NK-92 treated with Interleukin-12 subunit alpha and Interleukin-12 subunit beta, amount 100 ng/mL, for 24 hours (cell line): ENCODE measurements at regions not wholly inside any gene's neighbourhood (a gene's known extent, or its start where the extent isn't known, plus 50 kb on each side); places are given as distances from the start of the nearest gene placed in this dataset.

Experiments used
- DNase-seq: peaks from one replicate; lab custom pipeline; 2025; lab: John Stamatoyannopoulos, UW

DNA sequence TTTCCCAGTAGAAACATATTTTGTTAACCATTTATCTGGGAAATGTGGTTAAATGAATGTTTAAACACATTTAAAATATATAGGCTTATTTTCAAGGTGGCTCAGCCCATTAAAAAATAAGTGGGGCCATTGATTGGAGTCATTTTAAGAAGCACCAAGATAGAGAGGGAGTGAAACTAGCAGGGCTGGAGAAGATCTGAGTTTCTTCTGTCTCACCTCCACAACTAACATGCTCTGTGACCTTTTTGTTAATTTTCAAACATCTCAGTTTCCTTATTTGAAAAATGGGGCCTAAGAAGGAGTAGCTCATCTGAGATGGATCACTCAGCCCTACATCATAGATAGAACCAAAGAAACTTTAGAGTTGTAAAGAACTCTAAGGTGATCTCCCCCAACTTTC, 254.8 kb downstream of the KCNS3 start:
- DNase-seq = no peak

- DNase-seq = no peak
These were observed 254.2 kb downstream of the KCNS3 start for GRCh38 chr2:18132697-18133096.

DNA sequence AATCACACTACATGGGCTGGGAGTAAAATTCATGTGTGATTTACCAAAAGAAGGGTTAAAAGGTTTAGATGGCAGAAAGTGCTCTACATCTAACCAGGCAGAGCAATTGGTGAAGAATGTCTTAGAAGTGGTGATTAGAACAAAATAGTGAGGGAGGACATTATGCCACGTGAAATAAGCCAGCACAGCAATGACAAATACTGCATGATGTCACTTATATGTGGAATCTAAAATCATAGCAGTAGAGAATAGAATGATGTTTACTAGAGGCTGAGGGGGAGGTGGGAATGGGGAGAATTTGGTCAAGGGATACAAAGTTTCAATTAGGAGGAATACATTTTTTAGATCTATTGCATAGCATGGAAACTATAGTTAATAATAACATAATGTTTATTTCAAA, 253.3 kb downstream of the KCNS3 start:
- DNase-seq = no peak

DNA sequence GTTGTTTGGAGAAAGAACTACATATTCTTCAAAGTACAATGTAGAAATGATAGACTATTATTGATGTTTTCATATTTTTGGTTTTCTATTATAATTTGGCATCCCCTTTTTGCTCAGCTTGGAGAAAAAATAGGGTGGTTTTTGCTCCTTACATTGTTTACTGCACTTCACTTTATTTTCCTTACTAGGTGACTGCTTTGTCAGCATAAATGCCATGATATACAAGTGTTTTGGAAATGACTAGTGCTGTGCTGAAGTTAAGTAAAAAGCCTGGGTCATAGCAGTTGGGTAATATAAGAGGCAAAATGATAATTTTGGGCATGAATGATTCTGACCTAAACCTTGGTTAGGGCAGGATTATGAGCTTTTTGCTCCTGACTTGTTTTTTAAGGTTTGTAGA, 250.9 kb downstream of the KCNS3 start:
- no peak for DNase-seq

GRCh38 chr2:18125303-18125702, 246.8 kb downstream of the KCNS3 start:
- no peak for DNase-seq

- no peak for DNase-seq
These were observed 245.8 kb downstream of the KCNS3 start for GRCh38 chr2:18124116-18124835.

- DNase-seq = no peak
These were observed 245.1 kb downstream of the KCNS3 start for GRCh38 chr2:18123577-18123976.

DNA sequence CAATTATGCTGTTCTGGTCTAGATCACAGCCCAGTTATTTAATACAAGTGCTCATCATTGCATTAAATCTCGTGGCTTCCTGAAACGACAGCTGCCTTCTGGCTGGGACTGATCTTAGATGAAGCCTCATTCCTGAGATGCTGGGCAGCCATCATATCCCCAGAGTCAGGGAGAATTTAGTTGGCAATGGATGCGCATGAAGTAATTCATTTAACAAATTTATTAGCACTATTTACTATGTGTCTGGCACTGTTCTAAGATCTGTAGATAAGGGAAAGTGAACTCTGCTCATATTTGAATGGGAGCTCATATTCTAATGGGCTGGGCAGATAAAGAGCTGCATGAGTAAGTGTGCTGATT, 244.7 kb downstream of the KCNS3 start:
- DNase-seq = no peak

GRCh38 chr2:18122544-18123210, 244.2 kb downstream of the KCNS3 start:
- no peak for DNase-seq

DNA sequence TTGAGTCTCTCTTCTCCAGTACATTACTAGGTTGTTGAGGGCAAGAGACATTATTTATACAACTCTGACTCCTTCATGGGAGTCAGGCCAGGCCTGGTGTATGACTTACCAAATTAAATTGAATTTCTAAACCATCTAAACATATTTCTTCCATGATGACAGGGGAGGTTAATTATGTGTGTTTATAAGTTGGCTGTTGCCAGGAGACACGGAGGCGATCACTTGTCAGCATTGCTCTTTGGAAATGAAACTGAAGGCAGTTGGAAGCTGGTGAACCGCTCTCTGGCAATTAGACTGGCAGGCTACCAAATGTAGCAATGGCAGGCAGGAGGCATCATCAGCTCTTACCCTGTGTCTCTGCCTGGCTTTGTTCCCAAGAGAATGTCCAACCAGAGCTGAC, 241.4 kb downstream of the KCNS3 start:
- no peak for DNase-seq

- no peak for DNase-seq
These were observed 240.2 kb downstream of the KCNS3 start for GRCh38 chr2:18118703-18119102.

GRCh38 chr2:18117592-18117991, 239.1 kb downstream of the KCNS3 start:
- DNase-seq = no peak

- no peak for DNase-seq
These were observed 231.8 kb downstream of the KCNS3 start for GRCh38 chr2:18110222-18110621.

DNA sequence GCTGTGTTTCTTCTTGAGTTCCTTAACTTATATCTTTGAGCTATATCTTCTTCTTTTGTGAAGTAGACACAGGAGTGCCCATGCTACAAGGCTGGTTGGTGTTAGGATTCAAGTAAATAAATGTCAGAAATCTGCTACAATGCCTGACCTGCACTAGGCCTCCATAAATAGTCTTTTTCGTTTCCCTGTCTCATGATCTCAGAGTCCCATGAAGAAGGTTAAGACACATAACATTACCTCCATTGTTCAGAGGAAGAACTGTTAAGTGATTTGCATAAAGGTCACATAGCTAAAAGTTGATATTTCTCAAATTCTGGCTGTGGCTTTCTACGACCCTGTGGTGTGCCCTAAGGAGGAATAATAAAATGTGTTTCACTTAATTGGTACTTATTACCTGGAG, 228.4 kb downstream of the KCNS3 start:
- no peak for DNase-seq

- no peak for DNase-seq
These were observed 227.5 kb downstream of the KCNS3 start for GRCh38 chr2:18105929-18106328.

DNA sequence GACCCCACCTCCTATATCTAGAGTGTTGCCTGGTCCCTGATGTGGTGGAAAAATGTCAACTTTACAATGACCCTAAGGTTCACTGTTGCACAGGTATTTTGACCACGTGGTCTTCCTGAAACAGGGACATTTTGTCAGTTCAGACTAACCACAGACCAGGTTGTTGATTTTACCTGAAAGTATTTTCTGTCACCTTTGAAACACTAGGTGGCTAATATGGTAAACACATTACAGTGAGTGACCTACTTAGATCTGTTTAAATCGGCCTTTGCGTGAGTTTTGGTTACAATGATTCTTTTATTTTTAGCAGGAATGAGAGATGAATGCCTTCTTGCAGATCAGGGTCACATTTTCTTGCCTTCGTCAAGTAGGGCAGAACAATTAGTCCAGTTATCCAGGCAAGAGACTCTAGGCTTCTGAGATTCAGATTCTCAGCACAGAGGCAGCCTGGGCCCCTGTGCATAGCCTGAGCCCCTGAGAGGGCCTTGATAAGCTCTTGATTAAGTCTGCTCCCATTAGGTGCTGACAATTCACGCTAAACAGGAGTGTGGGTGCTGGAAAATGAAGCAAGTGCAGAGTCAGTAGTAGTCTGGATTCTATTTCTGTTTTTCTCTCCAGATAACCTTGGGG, 226.2 kb downstream of the KCNS3 start:
- DNase-seq = no peak

- no peak for DNase-seq
These were observed 218.5 kb downstream of the KCNS3 start for GRCh38 chr2:18096836-18097405.

DNA sequence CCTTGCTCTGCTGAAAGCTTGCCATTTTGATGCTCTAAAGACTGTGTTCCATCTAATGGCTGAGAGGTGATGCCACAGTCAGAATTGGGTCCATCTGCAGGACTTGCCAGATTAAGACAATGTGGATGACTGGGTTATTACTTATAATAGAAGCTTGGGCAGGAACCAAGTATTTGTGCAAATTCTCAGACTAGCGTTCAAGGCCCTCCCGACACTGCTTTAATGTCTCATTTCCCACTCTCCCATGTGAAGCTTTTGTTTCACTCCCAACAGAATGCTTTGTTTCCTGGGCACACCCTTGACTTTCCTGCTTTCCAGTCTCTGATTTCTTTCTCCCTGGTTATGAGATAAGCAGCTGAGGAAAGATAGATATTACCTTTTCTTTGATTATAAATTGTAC, 215.8 kb downstream of the KCNS3 start:
- DNase-seq = no peak

- DNase-seq = no peak
These were observed 214.7 kb downstream of the KCNS3 start for GRCh38 chr2:18093196-18093595.

- DNase-seq = no peak
These were observed 214.3 kb downstream of the KCNS3 start for GRCh38 chr2:18092760-18093159.

DNA sequence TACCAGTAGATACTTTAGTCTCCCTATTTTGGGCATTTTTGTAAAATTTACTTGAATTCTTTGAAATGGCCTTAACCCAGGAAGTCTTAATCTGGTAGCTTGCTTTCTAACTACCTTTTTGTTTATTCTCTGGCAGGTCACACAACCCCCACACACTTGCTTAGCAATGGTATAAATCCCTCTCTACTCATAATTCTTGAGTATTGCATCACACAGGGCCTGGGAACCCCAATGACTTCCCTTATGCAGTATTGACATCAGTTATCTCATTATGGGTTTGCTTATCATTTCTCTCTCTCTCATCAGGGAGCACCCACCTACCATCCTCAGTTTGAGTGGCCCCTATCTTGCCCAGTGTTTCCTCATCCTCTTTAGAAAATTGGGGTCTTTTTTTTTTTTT, 207.1 kb downstream of the KCNS3 start:
- no peak for DNase-seq

DNA sequence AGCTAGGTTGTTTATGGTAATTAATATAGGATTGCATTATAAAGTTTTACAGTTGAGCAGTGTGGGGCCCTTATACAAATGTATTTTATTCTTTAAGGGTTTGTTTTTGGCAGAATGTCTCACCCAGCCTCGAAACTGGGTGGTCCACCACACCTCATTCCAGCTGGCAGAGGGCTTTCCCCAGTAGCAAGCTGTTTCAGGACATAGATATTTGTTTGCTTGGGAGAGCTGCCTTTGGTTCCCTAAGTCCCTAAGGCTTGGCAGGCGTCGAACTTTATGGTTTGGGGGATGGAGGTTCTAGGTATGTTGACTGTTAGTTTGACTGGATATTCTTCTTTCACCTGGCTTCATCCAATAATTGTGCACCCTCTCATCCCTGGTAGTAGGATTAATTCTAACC, 205.9 kb downstream of the KCNS3 start:
- no peak for DNase-seq

DNA sequence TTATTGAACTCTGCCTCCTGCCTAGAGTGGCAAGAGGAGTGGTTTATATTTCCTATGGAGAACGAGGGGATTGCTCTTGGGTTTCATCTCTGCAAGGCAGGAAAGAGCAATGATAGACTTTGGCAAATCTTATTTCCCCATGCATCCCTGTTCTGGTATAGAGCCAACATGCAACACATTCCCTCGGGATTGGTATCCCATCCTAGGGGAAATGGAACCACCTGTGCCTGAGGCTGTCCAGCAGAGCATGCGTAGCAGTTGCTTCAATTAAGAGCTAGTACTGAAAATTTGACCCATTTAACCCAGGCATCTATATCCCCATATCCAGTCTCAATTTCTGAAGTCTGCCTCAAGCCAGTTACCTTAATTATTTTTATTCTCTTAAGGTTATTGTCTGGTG, 205.3 kb downstream of the KCNS3 start:
- no peak for DNase-seq
